Right atrium auricular region (tissue), 2 donors: ENCODE measurements at regions not wholly inside any gene's neighbourhood (a gene's known extent, or its start where the extent isn't known, plus 50 kb on each side); places are given as distances from the start of the nearest gene placed in this dataset.

Experiments
- DNase-seq: peaks from one replicate; pipeline ENCODE4 v3.0.0-alpha.2; 2019; ENCODE audit warnings: low spot score
- H3K27ac ChIP-seq, 2 donors: fragments of 200-600 bp; sonication (generic); 1 replicate in 1 of 2; 2 replicates in 1 of 2; pipeline ENCODE4 v1.5.1; 2016 to 2019
- H3K27me3 ChIP-seq, 2 donors: fragments of 200-600 bp; sonication (generic); one replicate each; pipeline versions ENCODE4 v1.5.1 to v1.6.0; 2017 to 2019
- H3K36me3 ChIP-seq: fragments of 200-600 bp; sonication (generic); one replicate; pipeline ENCODE4 v1.5.1; 2016
- H3K4me1 ChIP-seq, 2 donors: fragments of 200-600 bp; sonication (generic); one replicate each; pipeline versions ENCODE4 v1.5.1 to v1.6.0; 2017 to 2019
- H3K4me3 ChIP-seq, 2 donors: fragments of 200-600 bp; sonication (generic); 1 replicate in 1 of 2; 2 replicates in 1 of 2; pipeline ENCODE4 v1.5.1; 2017 to 2019; ENCODE audit warnings: mild to moderate bottlenecking in 1 of 2, moderate library complexity in 1 of 2
- H3K9me3 ChIP-seq, 2 donors: fragments of 200-600 bp; sonication (generic); one replicate each; pipeline ENCODE4 v1.5.1; 2019
- CTCF ChIP-seq, 2 donors: fragments of 200-600 bp; sonication (generic); IDR thresholded peaks; one replicate each; pipeline ENCODE4 v1.5.1; 2019; ENCODE audit warnings: antibody characterized with exemption in 2 of 2

GRCh38 chr12:107490010-107490409 lies 195.6 kb upstream of the PWP1 start:
- TF ChIP-seq CTCF (IDR thresholded peaks at IDR 0.05) = no peak
- peaks cover 0 to 16% of the 10 kb centered on the region in 2 donors for H3K4me1 ChIP-seq
- no peak overlapping the region for H3K27ac ChIP-seq
- DNase-seq = no peak
- no peaks in the 10 kb centered on the region for H3K27me3 ChIP-seq
- no peaks in the 10 kb centered on the region for H3K9me3 ChIP-seq
- no peak overlapping the region for H3K4me3 ChIP-seq
- H3K36me3 ChIP-seq = no peaks in the 10 kb centered on the region

- no peak for DNase-seq
- peaks cover 0 to 16% of the 10 kb centered on the region in 2 donors for H3K4me1 ChIP-seq
- H3K27ac ChIP-seq = no peak overlapping the region
- TF ChIP-seq CTCF (IDR thresholded peaks at IDR 0.05) = no peak
- no peaks in the 10 kb centered on the region for H3K27me3 ChIP-seq
- H3K4me3 ChIP-seq = no peak overlapping the region
- no peaks in the 10 kb centered on the region for H3K36me3 ChIP-seq
- H3K9me3 ChIP-seq = no peaks in the 10 kb centered on the region
Measured at GRCh38 chr12:107491856-107492255, 193.7 kb upstream of the PWP1 start.

GRCh38 chr12:107492393-107493134 lies 193.0 kb upstream of the PWP1 start:
- Histone ChIP-seq H3K4me3 (no peak overlapping the region), H3K4me1 (peaks cover 0 to 16% of the 10 kb centered on the region in 2 donors), H3K27me3 (no peaks in the 10 kb centered on the region), H3K9me3 (no peaks in the 10 kb centered on the region), H3K36me3 (no peaks in the 10 kb centered on the region), H3K27ac (no peak overlapping the region)
- no peak for DNase-seq
- no peak for TF ChIP-seq CTCF (IDR thresholded peaks at IDR 0.05)

- no peaks in the 10 kb centered on the region for H3K9me3 ChIP-seq
- H3K4me1 ChIP-seq = peaks cover 0 to 16% of the 10 kb centered on the region in 2 donors
- H3K36me3 ChIP-seq = no peaks in the 10 kb centered on the region
Measured at GRCh38 chr12:107493135-107493494, 192.5 kb upstream of the PWP1 start.

GRCh38 chr12:107493666-107494065 lies 191.9 kb upstream of the PWP1 start:
- H3K27ac ChIP-seq = no peak overlapping the region
- TF ChIP-seq CTCF (IDR thresholded peaks at IDR 0.05) = no peak

More at GRCh38 chr12:107493135-107493494, 192.5 kb upstream of the PWP1 start:
- Histone ChIP-seq H3K27me3 (no peaks in the 10 kb centered on the region), H3K4me3 (no peak overlapping the region), H3K27ac (no peak overlapping the region)
- no peak for TF ChIP-seq CTCF (IDR thresholded peaks at IDR 0.05)
- DNase-seq = no peak

GRCh38 chr12:107494331-107494730 lies 191.3 kb upstream of the PWP1 start:
- Histone ChIP-seq H3K27me3 (no peaks in the 10 kb centered on the region), H3K27ac (no peak overlapping the region), H3K4me1 (peaks cover 0 to 16% of the 10 kb centered on the region in 2 donors), H3K4me3 (no peak overlapping the region), H3K9me3 (no peaks in the 10 kb centered on the region), H3K36me3 (no peaks in the 10 kb centered on the region)
- DNase-seq = no peak
- TF ChIP-seq CTCF (IDR thresholded peaks at IDR 0.05) = no peak

More at GRCh38 chr12:107493666-107494065, 191.9 kb upstream of the PWP1 start:
- Histone ChIP-seq H3K4me1 (peaks cover 0 to 16% of the 10 kb centered on the region in 2 donors), H3K4me3 (no peak overlapping the region), H3K36me3 (no peaks in the 10 kb centered on the region), H3K27me3 (no peaks in the 10 kb centered on the region), H3K9me3 (no peaks in the 10 kb centered on the region)
- no peak for DNase-seq
